GM12892 (cell line): ENCODE measurements at regions not wholly inside any gene's neighbourhood (a gene's known extent, or its start where the extent isn't known, plus 50 kb on each side); places are given as distances from the start of the nearest gene placed in this dataset.

ENCODE experiments used
- POLR2A ChIP-seq: IDR thresholded peaks from 2 replicates; pipeline ENCODE4 v1.6.1; 2011; ENCODE audit warnings: low read depth, low read length, control low read depth
- POLR2AphosphoS5 ChIP-seq: IDR thresholded peaks from 2 replicates; pipeline ENCODE4 v1.6.1; 2011; ENCODE audit warnings: low read depth, low read length, control low read depth
- TAF1 ChIP-seq: IDR thresholded peaks from 2 replicates; pipeline ENCODE4 v1.6.1; 2011; ENCODE audit warnings: low read depth, mild to moderate bottlenecking, control low read depth, low read length, borderline replicate concordance

DNA sequence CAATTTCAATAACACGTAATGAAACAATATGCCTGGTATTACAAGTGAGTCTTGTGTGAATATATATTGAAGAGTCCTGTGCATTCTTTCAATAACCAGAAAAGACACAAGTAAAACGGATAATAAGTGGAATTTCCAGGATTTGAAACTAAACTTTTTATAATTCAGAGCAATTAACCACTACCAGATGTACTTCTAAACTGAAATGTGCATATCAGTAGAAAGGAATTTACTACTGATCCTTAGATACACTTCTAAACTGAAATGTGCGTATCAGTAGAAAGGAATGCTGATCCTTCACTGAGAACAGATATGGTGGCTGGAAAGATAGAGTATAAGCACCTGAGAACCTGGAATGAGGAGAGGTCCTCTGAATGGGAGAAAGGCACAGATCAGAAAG lies 470.9 kb upstream of the SPHKAP start:
- TF ChIP-seq POLR2A, result no peak
- no peak for TF ChIP-seq POLR2AphosphoS5
- no peak for TF ChIP-seq TAF1
